Inflammatory macrophage (primary cell): ENCODE measurements at regions not wholly inside any gene's neighbourhood (a gene's known extent, or its start where the extent isn't known, plus 50 kb on each side); places are given as distances from the start of the nearest gene placed in this dataset.

ENCODE experiments used
- DNase-seq, 2 donors: peaks; one replicate each; pipeline ENCODE4 v3.0.0-alpha.2; 2020 to 2022

DNA sequence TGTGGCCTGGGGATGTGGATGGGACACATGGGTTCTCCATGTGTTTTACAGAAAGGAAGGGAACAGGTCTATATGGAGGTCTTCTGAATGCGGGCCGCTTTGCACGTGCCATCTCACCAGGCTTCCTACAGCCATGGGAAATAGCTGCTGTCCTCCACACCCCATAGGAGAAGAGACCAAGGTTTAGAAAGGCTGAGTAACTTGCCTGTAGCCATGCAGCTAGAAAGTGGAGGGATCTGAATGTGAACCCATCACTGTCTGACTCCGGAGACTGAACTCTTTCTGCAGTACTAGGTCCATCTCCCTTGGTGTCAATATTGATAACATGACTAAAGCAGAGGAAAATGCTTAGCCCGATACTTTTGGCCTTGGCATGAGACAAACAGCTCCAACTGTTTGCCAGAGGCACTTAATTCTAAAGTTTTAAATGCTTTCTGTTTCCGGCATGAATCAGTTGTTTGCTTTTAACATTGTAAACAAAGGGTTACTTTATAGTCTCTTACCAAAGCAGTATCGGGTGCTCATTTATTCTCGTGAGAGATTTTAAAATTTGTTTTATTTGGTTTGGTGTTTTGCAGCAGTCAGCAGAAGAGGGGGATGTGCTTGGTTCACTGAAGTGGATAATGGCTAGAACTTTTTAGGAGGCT, 64.8 kb upstream of the LOXL4 start:
- DNase-seq, result no peak

DNA sequence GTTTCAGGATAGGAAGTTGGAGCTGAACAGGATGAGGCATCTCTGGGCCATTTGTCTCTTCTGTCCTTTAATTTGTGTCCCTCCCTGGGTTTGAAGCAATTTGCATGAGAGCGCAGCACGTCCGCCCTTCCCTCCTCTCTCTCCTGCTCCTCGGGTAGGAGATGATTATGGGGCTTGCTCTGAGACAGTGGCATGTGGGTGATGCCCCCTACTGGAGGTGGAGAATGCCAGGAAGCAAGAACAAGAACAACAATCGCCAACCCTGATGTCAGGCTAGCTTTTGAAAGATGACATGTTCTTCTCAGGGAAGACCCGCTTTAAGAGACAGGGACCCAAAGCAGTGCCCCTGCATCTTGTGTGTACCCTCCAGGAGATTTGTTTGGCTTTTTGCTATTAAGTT, 63.9 kb upstream of the LOXL4 start:
- peak; percentile 59 to 70 for DNase-seq

DNA sequence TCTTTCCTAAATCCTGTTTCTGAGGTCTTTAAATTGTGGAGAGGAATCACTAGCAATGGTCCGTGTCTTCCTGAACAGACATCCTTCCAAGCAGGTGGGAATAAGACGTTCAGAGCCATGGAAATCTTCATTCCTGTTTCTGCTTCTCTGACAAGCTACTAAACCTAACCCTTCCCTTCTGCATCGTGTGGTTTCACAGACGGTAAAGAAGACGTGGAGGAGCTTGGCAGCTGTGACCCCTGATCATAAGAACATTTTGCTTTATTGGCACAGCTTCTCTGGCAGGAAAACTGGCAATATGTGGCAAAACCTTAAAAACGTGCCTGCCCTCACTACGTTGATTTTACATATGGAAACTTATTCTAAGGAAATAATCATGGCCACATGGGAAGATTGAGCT, 63.0 kb upstream of the LOXL4 start:
- no peak for DNase-seq

DNA sequence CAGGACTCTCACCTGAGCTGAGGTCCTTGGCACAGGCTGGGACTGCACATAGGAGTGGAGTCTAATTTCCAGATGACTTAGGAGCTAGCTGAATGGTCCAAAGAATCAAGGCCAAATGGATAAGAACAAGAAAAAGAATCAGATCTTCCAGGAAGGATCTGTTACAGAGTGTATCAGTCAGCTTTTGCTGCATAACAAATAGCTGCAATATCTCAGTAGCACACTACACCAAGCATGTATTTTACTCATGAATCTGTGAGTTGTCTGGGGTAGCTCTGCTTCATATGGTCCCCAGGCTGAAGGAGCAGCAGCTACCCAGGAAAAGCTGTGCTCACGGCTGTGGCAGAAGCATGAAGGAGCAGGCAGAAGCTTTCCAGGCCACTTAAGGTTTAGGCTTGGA, 60.6 kb upstream of the LOXL4 start:
- DNase-seq, result no peak

DNA sequence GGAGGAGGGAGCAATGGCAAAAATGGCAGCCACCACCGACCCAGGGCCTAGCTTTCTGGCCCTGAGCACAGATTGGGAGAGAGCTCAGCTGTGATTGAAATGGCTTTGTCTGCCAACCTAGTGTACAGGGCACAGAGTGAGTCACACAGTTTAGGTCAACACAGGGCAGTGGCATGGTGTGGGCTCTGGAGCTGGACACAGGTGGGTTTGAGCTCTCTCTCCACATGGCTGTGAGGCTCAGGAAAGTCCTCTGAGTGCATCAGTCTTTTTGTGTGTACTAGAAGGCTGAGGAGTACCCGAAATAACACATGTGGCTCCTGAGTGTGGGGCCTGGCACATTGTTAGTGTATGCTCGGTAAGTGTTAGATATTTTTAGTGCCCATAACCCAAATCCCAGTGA, 60.2 kb upstream of the LOXL4 start:
- DNase-seq, result no peak

DNA sequence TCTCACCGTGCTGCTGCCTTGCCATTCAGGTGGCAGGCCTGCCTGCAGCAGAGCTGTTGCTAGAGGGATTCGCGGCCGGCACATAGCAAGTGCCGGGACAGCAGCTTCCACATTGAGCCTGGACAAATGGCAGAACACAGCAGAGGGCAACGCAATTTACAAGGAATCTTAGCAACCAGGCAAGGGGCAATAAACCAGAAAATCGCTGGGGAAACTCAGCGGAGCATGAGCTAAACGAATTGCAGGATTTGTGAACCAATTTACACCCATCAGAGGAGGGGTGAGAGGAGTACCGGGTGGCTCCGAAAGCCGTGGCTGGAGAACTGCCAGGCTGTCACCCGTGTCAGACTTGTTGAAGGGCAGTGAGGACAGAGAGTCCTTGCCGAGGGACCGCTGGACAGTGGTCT, 58.6 kb upstream of the LOXL4 start:
- no peak for DNase-seq

DNA sequence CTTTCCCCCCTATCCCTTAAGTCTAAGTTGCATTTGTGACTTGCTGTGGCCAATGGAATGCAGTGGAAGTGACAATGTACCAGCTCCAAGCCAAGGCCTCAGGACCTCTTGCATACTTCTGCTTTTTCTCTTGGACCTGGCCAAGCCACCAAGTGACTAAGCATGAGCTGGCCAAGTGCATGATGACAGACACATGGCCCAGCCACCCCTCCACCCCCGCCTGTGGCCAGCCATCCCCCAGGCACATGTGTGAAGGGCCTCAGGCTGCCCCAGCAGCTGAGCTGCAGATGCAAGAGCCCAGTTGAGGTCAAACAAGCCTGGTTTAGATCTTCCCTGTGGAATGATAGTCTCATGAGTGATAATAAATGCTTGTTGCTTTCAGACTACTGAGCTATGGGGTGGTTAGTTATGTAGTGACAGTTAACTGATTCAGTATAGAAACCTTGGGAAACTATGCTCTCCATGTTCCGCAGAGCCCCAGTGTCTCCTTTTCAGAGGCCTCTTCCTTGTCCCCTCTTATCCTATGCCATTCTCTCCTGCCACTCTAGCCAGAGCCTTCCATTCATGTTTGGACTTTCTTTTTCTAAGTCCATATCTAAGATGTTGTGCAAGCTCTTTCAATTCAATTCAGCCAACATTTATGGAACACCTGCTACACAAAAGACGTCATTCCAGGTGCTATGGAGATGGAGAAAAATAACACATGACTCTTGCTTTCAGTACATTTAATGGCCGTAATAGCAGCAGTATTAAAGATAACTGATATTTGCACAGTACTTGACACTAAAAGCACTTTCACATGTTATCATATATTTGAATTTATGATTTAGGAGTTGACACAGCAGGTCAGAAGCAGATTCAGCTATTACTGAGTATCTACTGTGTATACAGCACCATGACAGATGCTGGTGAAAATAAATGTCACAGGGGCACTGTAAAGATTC, 55.5 kb upstream of the LOXL4 start:
- DNase-seq, result peak; percentile 97 to 98

DNA sequence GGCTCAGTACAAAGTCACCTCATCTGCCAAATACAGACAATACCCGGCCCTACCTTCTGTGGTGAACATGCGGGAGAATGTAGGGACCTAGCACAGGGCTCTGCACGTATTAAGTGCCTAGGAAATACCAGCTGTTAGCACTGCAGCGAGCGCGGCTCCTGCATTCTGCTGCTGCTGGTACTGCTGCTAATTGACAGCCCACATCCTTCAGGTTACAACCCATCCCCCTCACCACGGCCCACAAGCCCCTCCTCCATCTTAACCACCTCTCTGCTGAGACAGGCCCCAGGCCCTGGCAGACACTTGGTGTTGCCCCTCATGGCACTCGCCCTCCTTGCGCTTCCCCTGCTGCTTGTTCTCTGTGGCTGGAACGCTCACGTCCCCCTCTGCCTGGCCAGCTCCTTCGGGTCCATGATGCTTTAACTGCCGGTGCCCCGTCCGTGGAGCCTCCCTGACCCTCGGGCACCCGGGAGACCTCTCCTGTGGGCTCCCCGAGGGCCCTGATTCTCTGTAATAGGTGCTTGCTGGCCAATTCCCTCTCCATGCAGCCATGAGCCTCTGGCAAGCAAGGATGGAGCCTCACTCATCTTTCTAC, 53.3 kb upstream of the LOXL4 start:
- DNase-seq, result no peak

DNA sequence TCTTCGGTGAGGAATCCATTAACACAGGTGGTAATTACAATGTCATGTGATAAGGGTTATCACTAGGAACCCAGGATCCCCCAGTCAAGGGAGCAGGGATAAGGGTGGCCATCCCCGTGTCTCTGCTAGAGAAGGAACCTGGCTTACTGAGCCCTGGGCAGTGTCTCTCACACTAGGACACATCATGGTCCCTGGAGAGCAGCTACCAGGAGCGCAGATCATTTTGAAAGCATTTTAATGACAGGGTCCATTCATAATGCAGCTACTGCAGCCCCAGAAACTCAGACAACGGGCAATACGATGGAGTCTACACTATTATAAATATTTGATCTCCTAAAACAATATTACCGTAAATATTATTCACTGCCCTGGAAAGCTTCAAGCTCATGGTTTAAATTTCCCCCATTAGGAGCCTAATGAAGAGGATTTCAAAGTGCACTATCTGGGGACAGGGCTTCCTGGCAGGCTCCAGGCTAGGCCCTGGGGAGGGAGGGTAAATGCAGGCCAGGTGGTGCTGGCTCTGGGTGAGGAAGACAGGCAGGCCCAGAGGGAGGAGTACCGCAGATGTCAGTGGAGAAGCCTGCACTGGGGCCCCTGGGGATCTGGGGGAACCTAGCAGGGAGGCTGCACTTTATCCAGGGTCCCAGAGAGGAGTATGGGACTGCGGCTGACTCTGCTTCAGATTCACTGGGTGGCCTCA, 52.6 kb upstream of the LOXL4 start:
- DNase-seq, result no peak

DNA sequence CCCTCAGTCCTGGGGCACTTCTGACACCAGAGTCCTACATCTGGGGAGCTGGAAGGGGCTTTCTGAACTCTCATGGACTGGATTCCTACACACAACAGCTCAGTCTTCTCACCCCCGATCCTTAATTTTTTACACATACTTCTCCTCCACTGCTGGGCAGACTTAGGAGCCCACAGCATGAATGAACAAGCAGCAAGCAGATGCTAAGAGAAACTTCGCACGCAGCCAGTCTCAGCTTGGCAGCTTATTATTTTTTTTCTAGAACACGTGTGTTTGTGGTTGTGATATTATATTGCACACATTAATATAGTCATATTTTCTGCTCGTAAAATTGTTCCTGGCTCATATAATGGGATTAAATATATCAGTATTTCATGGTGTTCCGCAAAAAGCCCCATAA, 50.9 kb upstream of the LOXL4 start:
- DNase-seq, result no peak
